SK-MEL-5 (cell line): ENCODE measurements at regions not wholly inside any gene's neighbourhood (a gene's known extent, or its start where the extent isn't known, plus 50 kb on each side); places are given as distances from the start of the nearest gene placed in this dataset.
"Not testable (repeated sequence)": the region's sequence is repeated elsewhere in the genome, so short reads cannot be mapped to it uniquely, and the experiment has no call there.

Experiments used
- DNase-seq: peaks from one replicate; pipeline ENCODE4 v3.0.0-alpha.2; 2016; ENCODE audit warnings: low read depth, low spot score
- in situ Hi-C: cut with HindIII; loops from 2 replicates; pipeline ENCODE4 v1.10.0; 2016; ENCODE audit warnings: low sequenced_read_pairs, high pct_unique_total_duplicates, low pct_unique_long_range_greater_than_20kb

DNA sequence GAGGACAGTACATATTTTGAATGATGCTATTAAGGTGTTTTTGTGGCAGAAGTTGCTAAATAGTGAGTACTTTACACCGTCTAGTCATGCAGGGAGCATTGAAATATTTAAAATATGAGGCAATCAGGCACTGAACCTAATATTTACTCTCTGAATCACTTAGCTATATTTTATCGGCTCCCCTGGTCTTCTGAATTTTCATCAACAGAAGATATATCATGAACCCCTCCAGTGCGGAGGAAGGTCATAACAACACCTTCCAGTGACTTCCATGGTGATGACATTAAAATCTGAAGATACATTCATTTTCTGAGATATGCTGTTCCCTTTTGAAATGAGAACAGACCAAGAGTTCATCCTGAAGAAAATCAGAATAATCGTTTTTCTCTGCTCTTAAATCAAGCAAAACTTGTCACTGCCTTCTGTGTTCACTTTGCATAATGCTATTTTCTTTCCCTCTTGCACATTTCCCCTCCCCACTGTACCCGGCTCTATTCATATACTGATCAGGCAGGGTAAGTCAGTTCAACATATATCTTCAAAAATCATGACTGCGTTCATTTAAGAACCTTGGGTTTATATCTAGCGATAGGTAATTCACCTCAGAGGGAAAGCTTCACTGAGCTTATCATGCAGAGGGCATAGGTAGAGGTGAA lies 729.9 kb upstream of the GYPC start:
- DNase-seq: no peak
- in situ Hi-C loops: no loop called here

GRCh38 chr2:125935559-125935958 lies 720.4 kb upstream of the GYPC start:
- DNase-seq: no peak
- in situ Hi-C loops: no loop called here

DNA sequence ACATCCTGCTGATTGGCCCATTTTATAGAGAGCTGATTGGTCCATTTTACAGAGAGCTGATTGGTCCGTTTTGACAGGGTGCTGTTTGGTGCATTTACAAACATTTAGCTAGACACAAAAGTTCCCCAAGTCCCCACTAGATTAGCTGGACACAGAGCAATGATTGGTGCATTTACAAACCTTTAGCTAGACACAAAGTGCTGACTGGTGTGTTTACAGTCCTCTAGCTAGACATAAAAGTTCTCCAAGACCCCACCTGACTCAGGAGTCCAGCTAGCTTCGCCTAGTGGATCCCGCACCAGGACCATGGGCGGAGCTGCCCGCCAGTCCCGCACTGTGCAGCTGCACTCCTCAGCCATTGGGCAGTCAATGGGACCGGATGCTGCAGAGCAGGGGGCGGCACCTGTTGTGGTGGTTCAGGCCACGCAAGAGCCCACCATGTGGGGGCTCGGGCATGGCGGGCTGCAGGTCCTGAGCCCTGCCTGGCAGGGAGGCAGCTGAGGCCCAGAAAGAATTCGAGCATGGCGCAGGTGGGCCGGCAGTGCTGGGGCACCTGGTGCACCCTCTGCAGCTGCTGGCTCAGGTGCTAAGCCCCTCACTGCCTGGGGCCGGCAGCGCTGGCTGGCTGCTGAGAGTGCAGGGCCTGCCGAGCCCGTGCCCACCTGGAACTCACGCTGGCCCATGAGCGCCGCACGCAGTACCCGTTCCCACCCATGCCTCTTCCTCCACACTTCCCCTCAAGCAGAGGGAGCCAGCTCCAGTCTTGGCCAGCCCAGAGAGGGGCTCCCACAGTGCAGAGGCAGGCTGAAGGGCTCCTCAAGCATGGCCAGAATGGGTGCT lies 713.2 kb upstream of the GYPC start:
- in situ Hi-C loops: no loop called here
- DNase-seq: no peak

GRCh38 chr2:125959047-125959446 lies 696.9 kb upstream of the GYPC start:
- no peak for DNase-seq
- in situ Hi-C loops: no loop called here

DNA sequence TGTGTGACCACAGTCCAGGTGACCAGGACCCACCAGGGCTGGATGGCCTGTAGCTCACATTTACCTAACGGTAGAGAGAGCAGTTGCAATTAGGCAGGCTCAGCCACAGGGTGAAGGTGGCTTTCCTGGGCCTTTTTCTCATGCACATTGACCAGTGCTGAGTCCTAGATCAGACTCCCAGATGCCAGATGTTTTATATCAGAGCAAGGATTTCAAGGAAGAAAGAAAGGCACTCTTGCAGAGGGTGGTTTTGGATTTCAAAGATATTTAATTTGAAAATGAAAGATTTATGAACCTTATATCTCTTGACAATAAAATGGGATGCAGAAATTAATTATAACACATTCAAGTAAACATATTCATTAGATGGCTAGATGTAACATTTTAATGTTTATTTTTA lies 694.2 kb upstream of the GYPC start:
- in situ Hi-C loops: no loop called here
- DNase-seq: no peak

DNA sequence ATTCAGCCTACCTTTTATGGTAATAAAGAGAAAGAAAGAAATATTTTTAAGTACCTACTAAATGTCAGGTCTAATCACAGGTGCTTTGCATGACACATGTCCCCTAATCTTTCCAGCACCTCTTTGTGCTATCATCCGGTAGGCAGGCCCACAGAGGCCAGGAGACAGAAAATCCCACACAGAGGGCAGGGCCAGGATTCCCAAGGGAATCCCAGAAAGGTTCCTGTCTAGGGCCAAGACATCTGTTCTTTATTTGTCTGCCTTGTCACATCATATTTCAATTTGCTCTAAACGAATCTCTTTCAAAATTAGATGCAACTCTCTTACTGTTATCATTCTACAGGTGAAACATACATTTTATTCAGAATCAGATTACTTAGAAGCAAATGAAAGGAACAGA lies 676.1 kb upstream of the GYPC start:
- no peak for DNase-seq
- in situ Hi-C loops: no loop called here

- in situ Hi-C loops: no loop called here
- DNase-seq: no peak
Measured at GRCh38 chr2:125983364-125983763, 672.6 kb upstream of the GYPC start.

- in situ Hi-C loops: no loop called here
Measured at GRCh38 chr2:126029316-126029715, 626.6 kb upstream of the GYPC start.

DNA sequence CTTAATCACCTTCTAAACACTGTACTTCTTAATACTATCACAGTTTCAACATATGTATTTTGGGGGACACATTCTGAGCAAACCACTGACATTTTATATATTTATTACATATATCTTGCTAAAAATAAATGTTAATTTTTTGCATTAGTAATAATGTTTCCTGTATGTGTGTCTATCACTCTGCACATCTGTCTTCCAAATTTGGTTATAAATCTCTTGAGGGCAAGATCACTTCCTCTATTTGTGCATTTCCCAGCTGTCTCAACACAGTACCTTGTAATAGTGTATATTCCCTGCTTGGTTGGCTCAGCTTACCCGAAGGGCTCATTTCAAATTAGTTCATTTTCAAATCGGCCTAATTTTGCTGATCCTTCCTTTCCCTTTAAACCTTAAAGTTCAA lies 617.1 kb upstream of the GYPC start:
- no peak for DNase-seq
- in situ Hi-C loops: no loop called here

More at GRCh38 chr2:126029316-126029715, 626.6 kb upstream of the GYPC start:
- peak; percentile 26 for DNase-seq

DNA sequence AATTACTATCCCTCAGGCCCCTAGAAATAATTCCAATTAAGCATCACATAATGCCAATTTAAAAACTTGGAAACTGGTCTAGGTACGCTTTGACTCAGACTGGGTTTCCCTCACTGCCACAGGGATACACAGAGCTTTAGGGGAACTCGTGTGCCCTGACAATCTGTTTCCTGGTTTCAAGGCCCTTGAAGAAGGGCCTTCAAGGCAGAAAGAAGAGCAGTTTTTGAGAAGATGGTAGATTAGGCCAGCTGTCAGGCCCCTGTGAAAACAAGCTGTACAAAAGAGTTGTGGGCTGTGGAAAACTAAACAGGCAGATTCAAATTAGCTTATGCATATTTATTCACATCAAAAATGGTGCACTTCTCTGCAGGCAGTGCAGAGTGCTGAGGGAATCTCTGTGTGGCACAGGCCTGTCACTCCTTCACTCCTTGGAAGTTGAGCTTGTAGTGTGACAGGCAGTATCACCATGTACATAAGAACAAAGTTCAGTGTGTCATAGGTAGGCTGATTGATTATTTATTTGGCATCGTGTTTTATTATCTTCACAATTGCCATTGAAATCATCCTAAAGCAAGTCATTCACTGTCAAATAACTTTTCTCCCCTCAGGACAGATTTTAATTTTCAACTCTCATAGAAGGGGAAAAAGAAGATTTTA lies 614.4 kb upstream of the GYPC start:
- no peak for DNase-seq
- in situ Hi-C loops: no loop called here

- DNase-seq: no peak
- in situ Hi-C loops: no loop called here
Measured at GRCh38 chr2:126042089-126042488, 613.9 kb upstream of the GYPC start.

DNA sequence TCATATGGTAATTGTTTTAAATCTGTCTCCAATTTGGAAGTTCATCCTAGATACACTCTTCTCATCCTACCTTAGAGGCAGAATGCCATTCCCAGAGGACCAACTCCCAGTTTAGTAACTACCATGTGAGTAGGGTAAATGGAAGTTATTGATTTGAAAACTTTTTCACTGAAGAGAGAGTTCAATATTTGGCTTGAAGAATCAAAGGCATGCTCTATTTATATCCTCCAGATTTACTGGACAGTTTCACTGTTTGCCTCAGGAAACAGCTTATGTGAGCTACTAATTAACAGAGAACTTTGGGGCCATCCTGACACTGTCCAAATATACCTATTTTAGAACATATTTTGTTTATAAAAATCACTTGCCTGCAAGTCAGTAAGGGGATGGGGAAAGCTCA lies 607.2 kb upstream of the GYPC start:
- DNase-seq: no peak
- in situ Hi-C loops: no loop called here

GRCh38 chr2:126049461-126049860 lies 606.5 kb upstream of the GYPC start:
- in situ Hi-C loops: no loop called here
- no peak for DNase-seq

GRCh38 chr2:126050991-126051736 lies 604.8 kb upstream of the GYPC start:
- in situ Hi-C loops: no loop called here
- no peak for DNase-seq

- in situ Hi-C loops, DNase-seq: not testable (repeated sequence)
Measured at GRCh38 chr2:126051737-126052240, 604.2 kb upstream of the GYPC start.

GRCh38 chr2:126059379-126059778 lies 596.6 kb upstream of the GYPC start:
- in situ Hi-C loops: no loop called here
- peak; percentile 17 for DNase-seq

DNA sequence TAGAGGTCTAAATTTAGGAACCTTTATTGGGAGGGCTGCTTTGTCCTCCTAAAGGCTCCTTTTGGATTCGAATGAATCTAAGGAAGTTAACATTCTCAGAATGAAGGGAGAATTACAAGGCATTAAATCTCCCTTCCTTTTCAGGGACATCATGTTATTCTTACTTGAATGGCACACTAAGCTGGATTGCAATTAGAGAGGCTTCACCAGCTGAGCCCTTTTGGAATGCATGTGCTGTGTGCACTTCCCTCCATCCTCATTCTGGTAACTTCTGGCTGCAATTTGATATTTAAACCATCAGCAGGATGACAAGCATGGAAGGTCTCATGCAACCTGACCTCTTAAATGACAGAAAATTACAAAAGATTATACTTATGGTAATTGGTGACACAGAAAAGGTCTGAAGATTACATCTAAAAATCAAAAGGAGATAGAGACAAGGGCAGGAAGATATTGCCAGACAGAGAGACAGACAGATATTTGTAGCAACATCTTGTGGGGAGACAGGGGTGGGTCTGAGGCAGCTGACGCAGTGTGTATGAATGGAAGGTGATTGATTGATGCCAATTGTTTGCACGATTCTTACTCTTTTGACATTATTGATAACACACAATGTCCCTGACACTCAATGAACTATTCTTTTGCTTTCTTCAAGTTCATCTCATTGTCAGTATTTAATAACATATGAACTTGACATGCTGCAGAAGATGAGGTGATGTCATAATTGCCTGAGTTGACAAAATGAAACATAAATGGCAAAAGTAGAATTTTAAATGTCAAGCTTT lies 570.8 kb upstream of the GYPC start:
- DNase-seq: no peak
- in situ Hi-C loops: no loop called here
